Epidermal melanocyte (primary cell): ENCODE measurements at regions not wholly inside any gene's neighbourhood (a gene's known extent, or its start where the extent isn't known, plus 50 kb on each side); places are given as distances from the start of the nearest gene placed in this dataset.
A peak's percentile ranks its signal among the peaks of the same experiment; 100 is the strongest.
"Not testable (repeated sequence)": the region's sequence is repeated elsewhere in the genome, so short reads cannot be mapped to it uniquely, and the experiment has no call there.

Source experiments
- DNase-seq: peaks from one replicate; pipeline ENCODE4 v3.0.0; 2011; ENCODE audit warnings: low spot score; ENCODE audit not compliant: insufficient read length

- no peak for DNase-seq
Observed at GRCh38 chrX:148080593-148080992, 99.5 kb downstream of the FMR1NB start.

GRCh38 chrX:148084611-148085010, 103.5 kb downstream of the FMR1NB start:
- no peak for DNase-seq

- DNase-seq = no peak
Observed at GRCh38 chrX:148120151-148120550, 139.0 kb downstream of the FMR1NB start.

GRCh38 chrX:148120999-148121623, 140.0 kb downstream of the FMR1NB start:
- no peak for DNase-seq

GRCh38 chrX:148128872-148129505, 147.9 kb downstream of the FMR1NB start:
- DNase-seq = not testable (repeated sequence)

- DNase-seq = peak; percentile 29
Observed at GRCh38 chrX:148133105-148133725, 152.1 kb downstream of the FMR1NB start.

- DNase-seq = no peak
Observed at GRCh38 chrX:148134578-148134977, 153.4 kb downstream of the FMR1NB start.

- DNase-seq = no peak
Observed at GRCh38 chrX:148135738-148136137, 154.6 kb downstream of the FMR1NB start.

- DNase-seq = no peak
Observed at GRCh38 chrX:148146121-148146520, 165.0 kb downstream of the FMR1NB start.

GRCh38 chrX:148156986-148157385, 175.8 kb downstream of the FMR1NB start:
- no peak for DNase-seq

GRCh38 chrX:148159796-148160195, 178.7 kb downstream of the FMR1NB start:
- DNase-seq = no peak

GRCh38 chrX:148161701-148162100, 180.6 kb downstream of the FMR1NB start:
- DNase-seq = no peak

- no peak for DNase-seq
Observed at GRCh38 chrX:148185631-148186030, 204.5 kb downstream of the FMR1NB start.

- DNase-seq = no peak
Observed at GRCh38 chrX:148192547-148192946, 211.4 kb downstream of the FMR1NB start.

GRCh38 chrX:148193759-148194158, 212.6 kb downstream of the FMR1NB start:
- DNase-seq = no peak

- DNase-seq = peak; percentile 19
Observed at GRCh38 chrX:148203531-148203930, 222.4 kb downstream of the FMR1NB start.

GRCh38 chrX:148204195-148204594, 223.1 kb downstream of the FMR1NB start:
- no peak for DNase-seq

- no peak for DNase-seq
Observed at GRCh38 chrX:148214786-148215185, 233.6 kb downstream of the FMR1NB start.

GRCh38 chrX:148215726-148216125, 234.6 kb downstream of the FMR1NB start:
- no peak for DNase-seq

- no peak for DNase-seq
Observed at GRCh38 chrX:148223361-148223760, 242.2 kb downstream of the FMR1NB start.

GRCh38 chrX:148228521-148228920, 247.4 kb downstream of the FMR1NB start:
- no peak for DNase-seq

GRCh38 chrX:148229801-148230303, 248.7 kb downstream of the FMR1NB start:
- no peak for DNase-seq

GRCh38 chrX:148259990-148260389, 240.4 kb upstream of the AFF2 start:
- no peak for DNase-seq
